Bone marrow (tissue), 2 donors: ENCODE measurements at regions not wholly inside any gene's neighbourhood (a gene's known extent, or its start where the extent isn't known, plus 50 kb on each side); places are given as distances from the start of the nearest gene placed in this dataset.
"Not testable (repeated sequence)": the region's sequence is repeated elsewhere in the genome, so short reads cannot be mapped to it uniquely, and the experiment has no call there.

Experiments
- DNase-seq, 2 donors: peaks; one replicate each; lab custom pipeline; 2025; lab: John Stamatoyannopoulos, UW

GRCh38 chr5:82425591-82425990 is 147.4 kb upstream of the RPS23 start:
- DNase-seq = no peak

- no peak for DNase-seq
Observed at GRCh38 chr5:82424211-82424610, 146.1 kb upstream of the RPS23 start.

- no peak for DNase-seq
Observed at GRCh38 chr5:82422751-82423181, 144.6 kb upstream of the RPS23 start.

GRCh38 chr5:82422001-82422740 is 144.0 kb upstream of the RPS23 start:
- no peak for DNase-seq

- DNase-seq = no peak
Observed at GRCh38 chr5:82421119-82421518, 143.0 kb upstream of the RPS23 start.

GRCh38 chr5:82420524-82420923 is 142.4 kb upstream of the RPS23 start:
- DNase-seq = not testable (repeated sequence)

GRCh38 chr5:82419559-82420332 is 141.6 kb upstream of the RPS23 start:
- DNase-seq = no peak

- DNase-seq = no peak
Observed at GRCh38 chr5:82418608-82418950, 140.4 kb upstream of the RPS23 start.

GRCh38 chr5:82417776-82418607 is 139.8 kb upstream of the RPS23 start:
- DNase-seq = no peak

- no peak for DNase-seq
Observed at GRCh38 chr5:82416512-82416911, 138.4 kb upstream of the RPS23 start.

GRCh38 chr5:82414041-82414388 is 135.9 kb upstream of the RPS23 start:
- DNase-seq = no peak

GRCh38 chr5:82413302-82414040 is 135.3 kb upstream of the RPS23 start:
- DNase-seq = no peak

GRCh38 chr5:82408033-82408432 is 129.9 kb upstream of the RPS23 start:
- no peak for DNase-seq

GRCh38 chr5:82406205-82406773 is 128.1 kb upstream of the RPS23 start:
- DNase-seq = no peak

- no peak for DNase-seq
Observed at GRCh38 chr5:82405618-82406204, 127.6 kb upstream of the RPS23 start.

GRCh38 chr5:82405161-82405560 is 127.0 kb upstream of the RPS23 start:
- DNase-seq = no peak

GRCh38 chr5:82404382-82404945 is 126.3 kb upstream of the RPS23 start:
- no peak for DNase-seq

GRCh38 chr5:82403724-82404123 is 125.6 kb upstream of the RPS23 start:
- no peak for DNase-seq

- DNase-seq = no peak
Observed at GRCh38 chr5:82403026-82403425, 124.9 kb upstream of the RPS23 start.

- no peak for DNase-seq
Observed at GRCh38 chr5:82399111-82399510, 121.0 kb upstream of the RPS23 start.

GRCh38 chr5:82397741-82398320 is 119.7 kb upstream of the RPS23 start:
- DNase-seq = no peak
